Esophagus (tissue), 2 donors: ENCODE measurements at regions not wholly inside any gene's neighbourhood (a gene's known extent, or its start where the extent isn't known, plus 50 kb on each side); places are given as distances from the start of the nearest gene placed in this dataset.

ENCODE experiments used
- H3K27ac ChIP-seq, 2 donors: one replicate each; pipeline ENCODE4 v1.5.1; 2013; ENCODE audit warnings: low read depth in 2 of 2, mild to moderate bottlenecking in 2 of 2, inconsistent platforms in 1 of 2, low read length in 1 of 2, moderate library complexity in 1 of 2
- H3K27me3 ChIP-seq, 2 donors: one replicate each; pipeline ENCODE4 v1.6.1; 2013; ENCODE audit warnings: low read length in 2 of 2, control low read depth in 1 of 2, mild to moderate bottlenecking in 1 of 2; ENCODE audit not compliant: insufficient read depth in 2 of 2, control insufficient read depth in 1 of 2
- H3K36me3 ChIP-seq, 2 donors: one replicate each; pipeline ENCODE4 v1.6.1; 2013; ENCODE audit warnings: low read length in 1 of 2; ENCODE audit not compliant: control insufficient read depth in 2 of 2, insufficient read depth in 2 of 2
- H3K4me1 ChIP-seq, 2 donors: one replicate each; pipeline ENCODE4 v1.6.1; 2013; ENCODE audit warnings: low read length in 1 of 2; ENCODE audit not compliant: control insufficient read depth in 2 of 2, insufficient read depth in 2 of 2
- H3K4me3 ChIP-seq, 2 donors: one replicate each; pipeline ENCODE4 v1.5.1; 2013; ENCODE audit warnings: low read length in 2 of 2, mild to moderate bottlenecking in 2 of 2, low read depth in 1 of 2, moderate library complexity in 1 of 2
- H3K9me3 ChIP-seq, 2 donors: one replicate each; pipeline ENCODE4 v1.6.1; 2013; ENCODE audit warnings: mild to moderate bottlenecking in 2 of 2, low read depth in 1 of 2, low read length in 1 of 2, moderate library complexity in 1 of 2; ENCODE audit not compliant: control insufficient read depth in 2 of 2, insufficient read depth in 1 of 2
- WGBS, 2 donors: extraction: QIAGEN DNeasy Blood & Tissue Kit; methylation state at CpG; one replicate each; pipeline ENCODE4 v1.1.7; 2013; 5-methylcytosine and 5-hydroxymethylcytosine counted together
- donor health status: healthy with polysubstance abuse.
- donor health status: Bipolar disorder and iron deficiency.

GRCh38 chr13:111920932-111921705 is 145.8 kb upstream of the SOX1 start:
- H3K4me3 ChIP-seq, result no peak overlapping the region
- H3K27ac ChIP-seq, result no peak overlapping the region
- H3K9me3 ChIP-seq, result no peaks in the 10 kb centered on the region
- no peaks in the 10 kb centered on the region for H3K4me1 ChIP-seq
- no peaks in the 10 kb centered on the region for H3K27me3 ChIP-seq
- no peaks in the 10 kb centered on the region for H3K36me3 ChIP-seq
- WGBS, 2 donors, result 33 to 39% methylated on average over 30 of the region's 30 CpGs

GRCh38 chr13:111922086-111922485 is 144.9 kb upstream of the SOX1 start:
- 79 to 81% methylated on average over 10 of the region's 10 CpGs for WGBS, 2 donors

GRCh38 chr13:111923439-111923838 is 143.5 kb upstream of the SOX1 start:
- Histone ChIP-seq H3K27me3 (no peaks in the 10 kb centered on the region), H3K9me3 (no peaks in the 10 kb centered on the region), H3K4me3 (no peak overlapping the region), H3K36me3 (no peaks in the 10 kb centered on the region), H3K27ac (no peak overlapping the region), H3K4me1 (no peaks in the 10 kb centered on the region)
- WGBS, 2 donors, result 73 to 76% methylated on average over 5 of the region's 5 CpGs

More at GRCh38 chr13:111922086-111922485, 144.9 kb upstream of the SOX1 start:
- H3K27me3 ChIP-seq, result no peaks in the 10 kb centered on the region
- H3K4me3 ChIP-seq, result no peak overlapping the region
- no peaks in the 10 kb centered on the region for H3K4me1 ChIP-seq
- H3K9me3 ChIP-seq, result no peaks in the 10 kb centered on the region
- H3K27ac ChIP-seq, result no peak overlapping the region
- no peaks in the 10 kb centered on the region for H3K36me3 ChIP-seq

GRCh38 chr13:111923991-111924677 is 142.8 kb upstream of the SOX1 start:
- Histone ChIP-seq H3K36me3 (no peaks in the 10 kb centered on the region), H3K27me3 (no peaks in the 10 kb centered on the region), H3K4me3 (no peak overlapping the region), H3K9me3 (no peaks in the 10 kb centered on the region), H3K4me1 (peaks cover 0 to 3% of the 10 kb centered on the region in 2 donors), H3K27ac (no peak overlapping the region)
- WGBS, 2 donors, result 83 to 89% methylated on average over 15 of the region's 15 CpGs

- Histone ChIP-seq H3K4me3 (no peak overlapping the region), H3K9me3 (no peaks in the 10 kb centered on the region), H3K27ac (no peak overlapping the region), H3K4me1 (peaks cover 0 to 3% of the 10 kb centered on the region in 2 donors), H3K36me3 (no peaks in the 10 kb centered on the region), H3K27me3 (no peaks in the 10 kb centered on the region)
- 71 to 78% methylated on average over 6 of the region's 6 CpGs for WGBS, 2 donors
Measured at GRCh38 chr13:111924678-111925075, 142.3 kb upstream of the SOX1 start.

DNA sequence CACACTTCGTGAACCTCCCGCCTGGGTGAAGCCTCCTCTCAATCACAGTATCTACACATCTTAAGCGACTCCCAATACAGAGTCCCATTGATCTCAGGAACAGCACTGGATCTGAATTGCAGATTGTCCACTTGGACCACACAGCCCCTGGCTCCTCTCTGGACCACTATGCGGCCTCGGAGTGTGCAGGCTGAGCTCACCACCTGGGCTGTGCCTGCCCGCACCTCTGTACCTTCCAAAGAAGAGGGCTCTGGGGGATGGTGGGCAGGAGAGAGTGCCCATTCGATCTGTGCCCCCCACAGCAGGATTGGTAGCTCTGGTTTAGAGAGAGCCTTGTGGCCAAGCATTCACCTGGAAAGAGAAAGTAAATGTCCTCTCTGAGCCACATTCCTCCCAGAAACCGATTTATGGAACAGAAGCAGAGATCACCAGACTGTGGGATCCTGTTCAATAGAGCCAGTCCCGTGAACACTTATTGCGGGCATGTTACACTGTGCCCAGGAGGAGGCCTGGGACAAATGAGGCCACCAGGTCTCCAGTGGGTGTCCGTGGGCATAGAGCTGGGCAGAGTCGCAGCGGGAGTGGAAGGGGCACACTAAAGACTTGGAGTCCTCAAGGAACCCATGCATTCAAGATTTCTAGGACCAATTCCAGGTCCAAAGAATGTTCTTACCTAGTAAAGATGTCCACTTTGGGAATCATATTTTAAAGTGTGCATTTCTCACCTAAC is 141.6 kb upstream of the SOX1 start:
- Histone ChIP-seq H3K27me3 (no peaks in the 10 kb centered on the region), H3K4me1 (peaks cover 0 to 3% of the 10 kb centered on the region in 2 donors), H3K36me3 (no peaks in the 10 kb centered on the region), H3K4me3 (no peak overlapping the region), H3K9me3 (no peaks in the 10 kb centered on the region), H3K27ac (no peak overlapping the region)
- 93% methylated on average over 13 of the region's 13 CpGs for WGBS, 2 donors

GRCh38 chr13:111926501-111927180 is 140.3 kb upstream of the SOX1 start:
- Histone ChIP-seq H3K9me3 (no peaks in the 10 kb centered on the region), H3K4me1 (peaks cover 0 to 3% of the 10 kb centered on the region in 2 donors), H3K27me3 (no peaks in the 10 kb centered on the region), H3K36me3 (no peaks in the 10 kb centered on the region), H3K27ac (no peak overlapping the region), H3K4me3 (no peak overlapping the region)
- WGBS, 2 donors, result 81 to 82% methylated on average over 15 of the region's 15 CpGs

- Histone ChIP-seq H3K27ac (no peak overlapping the region), H3K27me3 (no peaks in the 10 kb centered on the region), H3K36me3 (no peaks in the 10 kb centered on the region), H3K9me3 (no peaks in the 10 kb centered on the region), H3K4me3 (no peak overlapping the region), H3K4me1 (peaks cover 0 to 3% of the 10 kb centered on the region in 2 donors)
- WGBS, 2 donors, result 89 to 91% methylated on average over 12 of the region's 12 CpGs
Measured at GRCh38 chr13:111927181-111927540, 139.8 kb upstream of the SOX1 start.

- no peak overlapping the region for H3K27ac ChIP-seq
- no peaks in the 10 kb centered on the region for H3K27me3 ChIP-seq
- H3K9me3 ChIP-seq, result no peaks in the 10 kb centered on the region
- 87 to 88% methylated on average over 8 of the region's 8 CpGs for WGBS, 2 donors
- H3K36me3 ChIP-seq, result no peaks in the 10 kb centered on the region
- H3K4me3 ChIP-seq, result no peak overlapping the region
- H3K4me1 ChIP-seq, result peaks cover 0 to 3% of the 10 kb centered on the region in 2 donors
Measured at GRCh38 chr13:111929036-111929616, 137.8 kb upstream of the SOX1 start.
